SK-N-SH treated with all-trans-retinoic acid at 6 μM for 48 hours (cell line): ENCODE measurements at regions not wholly inside any gene's neighbourhood (a gene's known extent, or its start where the extent isn't known, plus 50 kb on each side); places are given as distances from the start of the nearest gene placed in this dataset.

Experiments used
- CREB5 ChIP-seq: fragments of 250-450 bp; sonication (Bioruptor Pico); IDR thresholded peaks from 2 replicates; pipeline ENCODE4 v1.5.1; 2020; ENCODE audit warnings: low read depth, mild to moderate bottlenecking, moderate library complexity
- ESRRG ChIP-seq: fragments of 250-450 bp; sonication (Bioruptor Pico); IDR thresholded peaks from 2 replicates; pipeline ENCODE4 v1.6.1; 2021; ENCODE audit warnings: mild to moderate bottlenecking
- GLIS3 ChIP-seq: fragments of 250-450 bp; sonication (Bioruptor Pico); IDR thresholded peaks from 2 replicates; pipeline ENCODE4 v1.5.0; 2020; ENCODE audit warnings: mild to moderate bottlenecking, moderate library complexity
- PATZ1 ChIP-seq: fragments of 250-450 bp; sonication (Bioruptor Pico); IDR thresholded peaks from 2 replicates; pipeline ENCODE4 v1.8.0; 2020; ENCODE audit warnings: mild to moderate bottlenecking, moderate library complexity, borderline replicate concordance
- POU6F1 ChIP-seq: fragments of 250-450 bp; sonication (Bioruptor Pico); IDR thresholded peaks from 2 replicates; pipeline ENCODE4 v1.8.0; 2021; ENCODE audit warnings: low read depth, mild to moderate bottlenecking, moderate library complexity, borderline replicate concordance
- ZFP3 ChIP-seq: fragments of 250-450 bp; sonication (Bioruptor Pico); IDR thresholded peaks from 2 replicates; pipeline ENCODE4 v1.5.0; 2020; ENCODE audit warnings: mild to moderate bottlenecking, moderate library complexity
- ZFP30 ChIP-seq: fragments of 450-650 bp; formaldehyde crosslinking; IDR thresholded peaks from 2 replicates; pipeline ENCODE4 v1.5.0; 2022; ENCODE audit warnings: mild to moderate bottlenecking, moderate library complexity
- ZNF565 ChIP-seq: fragments of 450-650 bp; formaldehyde crosslinking; conservative IDR thresholded peaks from 2 replicates; pipeline ENCODE4 v1.5.0; 2020; ENCODE audit warnings: low read depth, mild to moderate bottlenecking, moderate library complexity
- ZNF70 ChIP-seq: fragments of 450-650 bp; formaldehyde crosslinking; IDR thresholded peaks from 2 replicates; pipeline ENCODE4 v1.5.0; 2020; ENCODE audit warnings: mild to moderate bottlenecking, moderate library complexity

- TF ChIP-seq PATZ1 (no peak), ZFP3 (no peak), POU6F1 (CRISPR knock-in tag) (no peak), ZNF70 (CRISPR knock-in tag) (no peak), CREB5 (CRISPR knock-in tag) (no peak), ESRRG (CRISPR knock-in tag) (no peak), ZFP30 (CRISPR knock-in tag) (no peak), GLIS3 (CRISPR knock-in tag) (no peak), ZNF565 (CRISPR knock-in tag) (no peak)
These were observed 331.6 kb upstream of the ZFP42 start for GRCh38 chr4:187664011-187664410.
